ENCODE measurements at regions not wholly inside any gene's neighbourhood (a gene's known extent, or its start where the extent isn't known, plus 50 kb on each side); places are given as distances from the start of the nearest gene placed in this dataset.

DNA sequence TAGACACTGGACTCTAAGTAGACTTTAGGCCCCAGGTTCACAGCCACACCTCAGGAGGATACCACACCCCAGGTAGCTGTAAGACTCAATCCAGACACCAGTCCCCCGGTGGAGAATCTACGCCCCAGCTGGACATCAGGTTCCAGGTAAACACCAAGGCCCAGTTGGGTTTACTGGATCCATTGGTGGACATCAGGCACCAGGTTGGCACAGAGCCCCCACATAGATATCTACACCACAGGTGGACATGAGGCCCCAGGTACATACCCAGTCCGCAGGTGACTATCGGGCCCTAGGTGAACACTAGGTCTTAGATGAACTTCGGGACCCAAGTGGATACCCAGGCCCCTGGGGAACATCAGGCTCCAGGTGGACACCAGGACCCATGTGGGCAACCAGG is 58.9 kb upstream of the SEPTIN5 start:
- TF ChIP-seq, protein P1, sequence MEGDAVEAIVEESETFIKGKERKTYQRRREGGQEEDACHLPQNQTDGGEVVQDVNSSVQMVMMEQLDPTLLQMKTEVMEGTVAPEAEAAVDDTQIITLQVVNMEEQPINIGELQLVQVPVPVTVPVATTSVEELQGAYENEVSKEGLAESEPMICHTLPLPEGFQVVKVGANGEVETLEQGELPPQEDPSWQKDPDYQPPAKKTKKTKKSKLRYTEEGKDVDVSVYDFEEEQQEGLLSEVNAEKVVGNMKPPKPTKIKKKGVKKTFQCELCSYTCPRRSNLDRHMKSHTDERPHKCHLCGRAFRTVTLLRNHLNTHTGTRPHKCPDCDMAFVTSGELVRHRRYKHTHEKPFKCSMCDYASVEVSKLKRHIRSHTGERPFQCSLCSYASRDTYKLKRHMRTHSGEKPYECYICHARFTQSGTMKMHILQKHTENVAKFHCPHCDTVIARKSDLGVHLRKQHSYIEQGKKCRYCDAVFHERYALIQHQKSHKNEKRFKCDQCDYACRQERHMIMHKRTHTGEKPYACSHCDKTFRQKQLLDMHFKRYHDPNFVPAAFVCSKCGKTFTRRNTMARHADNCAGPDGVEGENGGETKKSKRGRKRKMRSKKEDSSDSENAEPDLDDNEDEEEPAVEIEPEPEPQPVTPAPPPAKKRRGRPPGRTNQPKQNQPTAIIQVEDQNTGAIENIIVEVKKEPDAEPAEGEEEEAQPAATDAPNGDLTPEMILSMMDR (IDR thresholded peaks at IDR 0.05 in 2 of 3, conservative IDR thresholded peaks at IDR 0.05 in 1 of 3; ENCODE audit: borderline replicate concordance in 1 of 3, insufficient read depth in 1 of 3, low read depth in 2 of 3, low read length in 2 of 3), result no peak
- TF ChIP-seq POLR2AphosphoS5 (IDR thresholded peaks at IDR 0.05; ENCODE audit: low read depth, low read length) (no peak), EZH2phosphoT487 (IDR thresholded peaks at IDR 0.05; ENCODE audit: borderline replicate concordance) (no peak), POLR2A (IDR thresholded peaks at IDR 0.05; ENCODE audit: borderline replicate concordance, extremely low read depth, insufficient read depth, insufficient read length) (no peak), YY1 (IDR thresholded peaks at IDR 0.05; ENCODE audit: extremely low read depth, insufficient replicate concordance, low read depth, low read length) (no peak), EGR1 (IDR thresholded peaks at IDR 0.05; ENCODE audit: low read depth) (no peak), JUND (IDR thresholded peaks at IDR 0.05) (no peak)
